Stimulated activated CD8-positive, alpha-beta memory T cell treated with anti-CD3 and anti-CD28 coated beads, Interleukin-7, amount 100 ng/mL, for 4 hours (primary cell): ENCODE measurements at regions not wholly inside any gene's neighbourhood (a gene's known extent, or its start where the extent isn't known, plus 50 kb on each side); places are given as distances from the start of the nearest gene placed in this dataset.
"Not testable (repeated sequence)": the region's sequence is repeated elsewhere in the genome, so short reads cannot be mapped to it uniquely, and the experiment has no call there.

Source experiments
- DNase-seq, 2 donors: peaks; one replicate each; pipeline ENCODE4 v3.0.0-alpha.2; 2020; ENCODE audit warnings: low read depth in 2 of 2

DNA sequence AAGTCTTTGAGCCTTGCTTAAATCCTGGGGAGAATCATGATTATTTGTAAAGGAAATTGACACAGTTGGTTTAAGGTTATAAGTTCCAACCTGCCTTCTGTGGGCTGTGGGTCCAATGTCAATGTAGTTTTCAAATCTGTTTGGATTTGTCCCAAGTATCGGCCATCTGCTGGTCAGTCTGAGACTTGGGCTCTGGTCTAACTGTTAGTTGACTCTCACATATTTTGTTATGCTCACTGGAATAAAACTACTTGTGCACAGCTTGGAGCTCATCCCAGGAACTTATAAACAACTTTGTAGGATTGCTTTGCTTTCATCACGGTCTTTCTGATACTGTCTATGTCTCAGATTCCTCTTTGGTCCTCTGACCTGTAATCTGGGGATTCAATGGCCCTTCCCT is 1026.2 kb upstream of the ZEB2 start:
- no peak for DNase-seq

DNA sequence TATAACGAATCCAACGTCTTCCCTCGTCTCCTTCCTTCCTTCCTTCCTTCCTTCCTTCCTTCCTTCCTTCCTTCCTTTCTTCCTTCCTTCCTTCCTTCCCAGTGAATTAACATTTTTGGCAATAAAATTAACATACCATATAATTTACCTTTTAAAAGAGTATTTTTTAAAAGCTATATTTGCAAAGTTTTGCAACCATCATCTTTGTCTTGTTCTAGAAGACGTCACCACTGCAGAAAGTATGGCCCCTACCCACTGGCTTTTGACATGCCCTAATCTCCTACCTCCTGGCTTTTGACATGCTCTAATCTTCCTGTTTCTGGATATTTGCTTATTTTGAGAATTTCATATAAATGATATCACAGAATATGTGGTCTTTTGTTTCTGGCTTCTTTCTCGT is 1023.9 kb upstream of the ZEB2 start:
- no peak for DNase-seq

DNA sequence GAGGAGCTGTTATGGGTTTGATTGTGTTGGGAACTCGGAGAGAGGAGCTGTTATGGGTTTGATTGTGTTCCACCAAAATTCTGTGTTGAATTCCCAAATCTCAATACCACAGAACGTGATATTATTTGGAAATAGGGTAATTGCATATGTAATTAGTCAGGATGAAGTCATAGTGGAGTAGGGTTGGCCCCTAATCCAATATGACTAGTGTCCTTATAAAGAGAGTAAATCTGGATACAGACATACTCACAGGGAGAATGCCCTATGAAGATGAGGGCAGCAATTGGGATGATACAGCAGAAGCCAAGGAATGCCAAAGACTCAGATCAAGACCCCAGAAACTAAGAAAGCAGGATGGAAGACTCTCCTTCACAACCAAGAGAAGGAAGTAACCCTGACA is 1023.2 kb upstream of the ZEB2 start:
- no peak for DNase-seq

DNA sequence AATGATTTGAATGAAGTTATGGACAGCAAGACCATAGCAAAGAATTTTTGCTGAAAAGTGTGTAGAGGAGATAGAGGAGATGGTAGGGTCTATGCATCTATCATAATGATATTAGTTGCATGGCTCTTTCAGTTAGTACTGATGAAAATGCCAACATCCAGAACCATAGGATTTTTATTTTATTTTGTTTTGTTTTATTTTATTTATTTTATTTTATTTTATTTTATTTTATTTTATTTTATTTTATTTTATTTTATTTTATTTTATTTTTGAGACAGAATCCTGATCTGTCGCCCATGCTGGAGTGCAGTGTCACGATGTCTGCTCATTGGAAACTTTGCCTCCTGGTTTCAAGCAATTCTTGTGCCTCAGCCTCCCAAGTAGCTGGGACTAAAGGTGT is 1021.1 kb upstream of the ZEB2 start:
- no peak for DNase-seq

DNA sequence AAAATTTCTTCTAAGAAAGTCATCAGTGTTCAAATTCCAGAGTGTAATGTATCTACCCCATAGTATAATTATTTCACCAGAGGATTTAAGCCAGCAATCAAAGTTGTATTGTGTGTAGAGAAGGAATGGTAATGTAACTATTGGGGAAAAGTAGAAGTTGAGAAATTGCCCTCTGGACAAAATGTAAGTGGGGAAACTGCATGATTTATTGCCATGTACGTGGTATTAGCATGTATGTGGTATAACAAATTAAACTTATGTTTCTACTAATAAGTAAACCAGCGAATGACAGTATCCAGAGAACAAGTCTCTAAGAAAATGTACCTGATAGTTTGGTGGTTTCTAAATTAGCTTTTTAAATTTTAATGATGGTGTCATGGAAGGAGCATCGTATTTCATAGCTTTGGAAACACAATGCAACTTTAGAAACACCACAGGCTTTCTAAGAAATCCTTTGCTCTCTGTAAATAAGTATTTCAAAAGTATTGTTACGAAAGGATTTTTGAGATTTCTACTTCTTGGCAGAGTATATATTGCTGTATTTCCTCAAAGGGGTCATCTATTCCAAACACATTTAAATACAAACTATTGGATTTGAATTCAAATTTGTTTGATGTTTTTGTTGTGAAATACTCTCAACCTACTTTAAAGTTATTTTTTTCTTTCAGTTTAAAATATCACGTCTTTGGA is 1018.9 kb upstream of the ZEB2 start:
- no peak for DNase-seq

DNA sequence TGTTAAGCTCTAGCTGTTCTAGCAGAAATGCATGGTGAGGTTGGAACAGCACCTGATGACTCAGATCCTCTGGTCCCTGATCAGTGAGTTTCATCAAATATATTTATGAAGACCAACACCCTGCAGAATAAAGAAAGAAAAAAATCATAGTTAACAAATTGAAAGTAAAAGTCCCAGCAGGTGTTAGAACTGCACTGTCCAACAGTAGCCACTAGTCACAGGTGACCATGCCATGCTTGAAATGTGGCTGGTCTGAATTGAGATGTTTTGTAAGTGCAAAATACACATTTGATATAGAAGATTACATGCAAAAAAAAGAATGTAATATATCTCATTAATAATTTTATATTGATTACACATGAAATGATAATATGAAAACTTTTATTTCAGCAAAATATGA is 1010.7 kb upstream of the ZEB2 start:
- no peak for DNase-seq

DNA sequence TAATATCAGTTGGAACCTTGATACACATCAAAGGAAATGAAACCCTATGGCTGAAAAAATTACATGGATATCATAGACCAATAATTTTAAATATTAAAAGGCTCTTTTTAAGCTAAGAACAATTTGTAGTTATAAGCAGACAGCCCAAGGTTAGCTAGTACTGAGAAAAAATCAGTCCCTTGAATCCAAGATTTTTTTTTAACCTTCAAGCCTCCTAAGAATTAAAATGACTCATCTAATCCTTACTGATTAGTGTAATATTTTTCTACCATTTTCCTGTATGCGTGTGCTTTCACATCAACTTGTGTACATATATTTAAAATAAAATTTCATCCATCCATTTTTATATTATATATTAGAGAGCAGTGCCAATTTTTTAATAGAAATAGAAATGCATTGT is 1004.9 kb upstream of the ZEB2 start:
- no peak for DNase-seq

DNA sequence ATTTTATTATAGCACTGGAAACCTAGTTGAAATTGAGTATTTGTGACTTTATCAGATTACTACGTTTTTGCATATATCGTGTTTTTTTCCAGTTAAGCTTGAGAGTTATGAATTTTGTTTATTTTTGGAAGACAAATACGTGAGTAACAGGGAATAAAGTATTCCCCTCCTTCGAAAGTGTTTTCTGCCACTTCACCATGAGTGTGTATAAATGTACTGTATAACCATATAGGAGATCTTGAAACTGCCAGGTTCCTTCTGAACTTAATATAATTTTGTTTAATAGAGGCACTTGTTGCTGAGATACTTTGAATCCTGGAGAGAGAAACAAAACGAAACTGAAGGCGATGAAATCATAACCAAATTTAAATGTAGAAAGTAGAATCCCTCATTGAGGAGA is 1004.4 kb upstream of the ZEB2 start:
- no peak for DNase-seq

DNA sequence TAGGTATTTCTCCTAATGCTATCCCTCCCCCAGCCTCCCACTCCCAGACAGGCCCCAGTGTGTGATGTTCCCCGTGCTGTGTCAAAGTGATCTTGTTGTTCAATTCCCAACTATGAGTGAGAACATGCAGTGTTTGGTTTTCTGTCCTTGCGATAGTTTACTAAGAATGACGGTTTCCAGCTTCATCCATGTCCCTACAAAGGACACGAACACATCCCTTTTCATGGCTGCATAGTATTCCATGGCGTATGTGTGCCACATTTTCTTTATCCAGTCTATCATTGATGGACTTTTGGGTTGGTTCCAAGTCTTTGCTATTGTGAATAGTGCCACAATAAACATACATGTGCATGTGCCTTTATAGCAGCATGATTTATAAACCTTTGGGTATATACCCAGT is 999.3 kb upstream of the ZEB2 start:
- DNase-seq = not testable (repeated sequence)

DNA sequence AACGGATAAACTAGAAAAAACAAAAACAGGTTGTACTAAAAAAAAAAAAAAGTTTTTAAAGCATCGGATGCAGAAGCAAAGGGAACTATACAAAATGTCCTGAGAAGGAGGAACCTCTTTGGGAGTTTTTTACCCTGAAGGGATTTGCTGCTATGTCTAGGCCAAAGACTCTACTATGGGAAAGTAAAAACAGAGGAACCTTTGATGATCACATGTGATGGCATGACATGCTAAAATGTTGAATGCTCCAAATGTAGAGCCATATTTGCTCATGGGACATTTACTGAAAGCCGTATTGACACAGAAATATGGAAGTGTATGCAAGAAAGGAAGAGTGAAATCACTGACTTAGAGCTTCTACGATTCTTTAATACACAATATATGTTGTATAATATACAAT is 992.0 kb upstream of the ZEB2 start:
- DNase-seq = no peak

DNA sequence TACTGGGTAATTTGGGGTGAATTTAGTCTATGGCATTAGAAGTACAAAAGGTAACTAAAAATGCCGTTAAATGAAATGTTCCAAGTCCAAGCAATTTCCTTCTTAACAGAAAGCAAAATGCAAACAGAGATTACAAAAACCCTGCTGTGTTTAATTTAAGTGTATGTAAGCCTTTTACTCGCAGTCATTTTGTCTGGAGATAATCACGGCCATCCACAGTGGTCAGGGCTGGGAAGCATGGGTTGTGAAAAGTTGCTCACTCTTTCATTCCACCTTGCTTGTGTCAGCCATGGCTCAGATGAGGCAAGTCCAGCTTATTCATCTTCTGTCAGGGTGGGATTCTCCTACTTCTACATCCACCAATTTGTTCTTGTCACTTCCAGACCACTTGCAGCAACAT is 983.6 kb upstream of the ZEB2 start:
- no peak for DNase-seq

DNA sequence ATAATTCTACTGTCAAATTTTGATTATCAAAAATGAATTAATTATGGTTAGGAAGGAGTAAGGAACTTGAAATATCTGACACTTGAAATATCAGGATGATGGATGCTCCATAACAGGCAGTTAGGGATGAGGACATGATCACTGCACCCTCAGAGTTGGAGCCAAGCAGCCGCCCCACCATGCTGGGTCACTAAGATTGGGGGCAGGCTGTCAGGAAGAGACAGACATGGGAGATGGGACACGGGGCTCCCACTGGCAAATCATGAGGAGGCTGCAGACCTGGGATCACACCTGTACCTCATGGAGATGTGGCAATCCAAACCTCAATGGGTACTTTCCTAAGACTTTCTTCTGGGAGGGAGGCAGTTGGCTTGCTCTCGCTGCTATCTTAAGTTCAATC is 982.0 kb upstream of the ZEB2 start:
- no peak for DNase-seq

DNA sequence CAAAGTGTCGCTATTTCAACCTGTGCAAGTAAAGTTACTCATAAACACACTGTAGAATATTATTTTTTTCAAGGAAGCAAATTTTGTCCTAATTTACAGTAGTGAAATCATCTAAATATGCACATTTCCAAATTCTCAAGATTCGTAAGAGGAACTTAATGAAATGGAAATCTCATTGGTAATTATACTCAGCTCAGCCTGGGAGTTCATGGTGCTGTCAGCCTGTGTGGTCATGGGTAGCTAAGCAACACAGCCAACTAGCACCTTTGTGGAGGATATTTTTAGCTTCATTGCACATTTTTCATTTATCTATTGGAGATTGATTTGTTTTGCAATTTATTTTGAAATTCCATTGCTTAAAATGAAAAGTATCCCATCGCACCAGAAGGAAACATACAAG is 975.7 kb upstream of the ZEB2 start:
- DNase-seq = no peak

DNA sequence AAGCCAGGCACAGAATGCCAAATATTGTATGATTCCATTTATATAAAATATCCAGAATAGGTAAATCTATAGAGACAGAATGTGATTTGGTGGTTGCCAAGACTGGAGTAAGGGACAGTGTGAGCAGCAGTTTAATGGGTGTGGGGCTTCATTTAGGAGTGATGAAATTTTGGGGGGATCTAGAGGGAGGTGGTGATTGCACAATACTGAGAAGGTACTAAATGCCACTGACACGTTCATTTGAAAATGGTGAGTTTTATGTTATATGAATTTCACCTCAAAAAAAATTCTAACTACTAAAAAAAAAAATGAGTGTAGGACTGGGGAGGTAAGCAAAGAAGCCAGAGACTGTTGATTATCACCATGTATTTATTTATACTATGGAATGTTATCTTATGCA is 974.5 kb upstream of the ZEB2 start:
- DNase-seq = no peak

DNA sequence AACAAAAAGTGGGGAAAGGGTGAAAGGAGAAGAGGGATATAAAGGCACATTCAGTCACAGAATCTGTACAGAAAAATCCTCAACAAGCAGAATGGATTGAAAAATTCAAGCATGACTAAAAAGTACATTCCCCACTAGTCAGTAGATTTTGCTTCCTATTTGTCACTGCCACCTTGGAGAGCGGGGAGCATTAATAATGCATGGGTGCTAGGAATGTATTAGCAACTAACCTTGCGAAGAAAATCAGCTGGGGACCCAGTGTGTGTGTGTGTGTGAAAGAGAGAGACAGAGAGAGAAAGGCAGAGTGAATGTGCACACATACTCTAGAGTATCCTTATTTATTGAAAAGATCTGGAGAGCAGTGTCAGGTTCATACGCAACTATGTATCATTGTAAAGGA is 968.7 kb upstream of the ZEB2 start:
- DNase-seq = no peak

DNA sequence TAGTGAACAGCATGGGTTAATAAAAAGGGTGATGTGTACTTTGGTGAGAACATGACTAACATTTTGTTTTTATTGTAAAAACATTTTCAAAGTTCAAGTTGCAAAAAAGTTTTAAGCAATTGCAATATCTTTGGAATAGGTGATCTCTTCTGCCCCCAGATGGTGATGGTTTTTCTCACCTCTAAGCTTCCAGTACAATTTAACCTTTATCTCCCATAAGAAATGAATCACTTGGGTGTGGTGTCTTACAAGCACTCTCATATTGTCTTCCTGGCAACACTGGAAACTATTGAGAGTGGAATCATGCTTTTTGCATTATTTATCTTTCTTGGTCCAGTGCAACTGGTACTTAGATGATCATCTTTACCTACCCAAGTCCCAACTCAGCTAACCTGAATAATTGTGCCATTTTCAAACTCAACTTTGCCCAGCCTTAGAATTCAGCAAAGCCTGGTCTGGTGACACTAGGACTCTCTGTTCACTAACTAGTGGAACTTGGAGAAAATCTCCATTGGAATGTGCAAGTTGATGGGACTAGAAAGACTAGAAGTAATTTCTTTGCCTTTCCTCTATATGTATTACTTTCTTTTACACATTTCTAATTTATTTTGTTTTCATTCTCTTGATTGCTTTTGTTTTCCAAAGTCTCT is 964.7 kb upstream of the ZEB2 start:
- DNase-seq = no peak

DNA sequence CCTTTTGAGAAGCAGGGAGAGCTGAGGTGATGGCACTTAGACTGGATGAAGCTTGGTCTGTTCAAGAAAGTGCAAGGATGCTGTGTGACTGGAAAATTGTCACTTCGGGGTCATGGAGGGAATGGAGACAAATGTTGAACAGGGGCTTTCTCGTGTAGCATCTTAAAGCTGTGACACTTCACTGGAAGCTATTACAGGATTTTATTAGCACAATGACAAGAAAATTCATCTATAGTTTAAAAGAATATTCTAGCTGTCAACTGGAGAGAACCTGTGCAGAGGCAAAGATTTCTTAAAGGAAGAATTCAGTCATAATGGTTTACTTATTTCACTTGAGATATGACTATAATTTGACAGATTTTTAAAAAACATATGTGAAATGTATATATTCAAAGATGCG is 963.9 kb upstream of the ZEB2 start:
- no peak for DNase-seq

DNA sequence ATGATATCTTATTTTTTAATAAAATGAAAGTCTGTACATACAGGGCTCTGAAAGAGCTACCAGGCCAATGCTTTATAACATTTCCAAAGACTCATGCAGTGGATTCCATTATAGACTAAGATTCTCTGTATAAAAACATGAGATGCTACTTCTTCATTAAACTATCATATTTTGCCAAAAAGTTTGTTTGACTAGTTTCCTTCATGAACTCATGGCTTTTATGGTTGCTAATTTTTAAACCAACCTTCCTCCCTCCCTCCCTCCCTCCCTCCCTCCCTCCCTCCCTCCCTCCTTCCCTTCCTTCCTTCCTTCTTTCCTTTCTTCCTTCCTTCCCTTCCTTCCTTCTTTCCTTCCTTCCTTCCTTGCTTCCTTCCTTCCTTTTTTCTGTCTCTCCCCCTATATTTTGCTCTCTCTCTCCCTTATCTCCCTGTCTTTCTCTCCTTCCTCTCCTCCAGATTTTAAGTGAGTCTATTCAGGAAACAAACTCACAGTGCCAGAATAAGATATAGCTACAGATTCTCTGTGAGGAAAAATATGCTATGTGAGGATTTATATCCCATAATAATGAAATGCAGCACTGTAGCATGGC is 961.5 kb upstream of the ZEB2 start:
- no peak for DNase-seq

DNA sequence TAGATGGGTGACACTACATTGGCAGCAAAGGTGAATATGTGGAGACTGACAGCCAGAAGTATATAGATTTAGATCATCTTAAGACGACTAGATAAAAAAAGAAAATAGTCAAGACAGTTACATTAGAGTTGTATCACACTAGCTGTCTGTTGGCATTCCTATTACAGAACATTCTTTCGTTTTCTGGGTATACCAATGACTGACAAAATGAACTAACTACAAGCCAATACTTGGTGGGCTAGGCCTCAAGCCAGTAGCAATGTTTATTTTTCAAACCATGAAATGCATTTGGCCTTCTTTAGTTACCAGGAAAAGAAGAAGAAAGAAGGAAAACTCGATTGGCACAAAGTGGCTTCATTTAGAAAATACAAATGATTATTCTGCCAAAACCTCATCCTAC is 944.9 kb upstream of the ZEB2 start:
- no peak for DNase-seq

DNA sequence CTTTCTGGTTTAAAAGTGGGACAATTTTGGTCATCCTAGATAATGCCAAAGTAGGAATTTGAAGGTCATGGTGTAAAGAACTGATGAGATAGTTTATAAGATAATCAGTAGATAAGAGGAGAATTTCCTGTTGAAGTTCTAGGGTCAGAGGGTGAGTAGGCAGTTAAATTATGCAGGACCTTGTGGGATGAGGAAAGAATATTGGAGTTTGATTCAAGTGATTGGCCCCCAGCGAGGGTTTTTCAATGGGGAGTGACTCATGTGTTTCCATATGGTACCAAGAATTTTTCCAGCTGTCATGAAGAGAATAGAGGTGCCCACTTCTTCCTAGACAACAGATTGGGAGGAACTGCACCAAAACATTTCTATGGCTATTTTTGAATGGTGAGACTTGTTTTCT is 940.2 kb upstream of the ZEB2 start:
- DNase-seq = no peak

DNA sequence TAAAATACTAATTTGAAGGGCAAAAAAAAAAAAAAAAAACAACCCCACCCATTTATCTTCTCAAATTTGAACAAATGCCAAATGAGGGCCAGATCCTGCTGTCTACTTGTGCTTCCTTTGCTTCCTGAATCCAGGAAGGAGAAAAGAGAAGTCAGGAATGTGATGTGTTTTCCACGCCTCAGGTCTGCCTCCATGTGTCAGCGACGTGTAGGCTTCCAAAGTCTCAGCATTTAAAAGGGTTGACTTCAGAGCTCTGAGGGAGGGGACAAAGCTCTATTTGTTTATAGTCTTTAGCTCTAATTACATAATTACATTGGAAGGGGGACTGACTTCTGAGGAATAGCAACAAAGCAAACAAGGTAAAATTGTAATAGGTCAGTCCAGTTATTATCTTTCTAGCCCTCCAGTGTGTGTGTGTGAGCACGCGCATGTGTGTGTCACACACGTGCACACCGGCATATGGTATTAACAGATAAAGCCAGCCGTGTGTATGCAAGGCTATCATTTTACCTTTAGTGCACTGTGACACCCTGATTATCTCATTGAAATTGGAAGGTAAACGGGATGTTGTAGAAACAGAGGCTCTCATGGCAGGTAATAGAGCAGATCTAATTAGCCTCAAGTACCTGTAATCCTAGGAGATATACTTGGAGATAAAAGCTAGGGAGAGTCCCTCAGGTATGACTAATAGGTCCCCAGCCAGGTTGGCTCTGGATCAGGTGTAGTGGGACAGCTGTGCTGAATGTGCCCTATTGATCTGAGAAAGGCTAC is 911.4 kb upstream of the ZEB2 start:
- no peak for DNase-seq

DNA sequence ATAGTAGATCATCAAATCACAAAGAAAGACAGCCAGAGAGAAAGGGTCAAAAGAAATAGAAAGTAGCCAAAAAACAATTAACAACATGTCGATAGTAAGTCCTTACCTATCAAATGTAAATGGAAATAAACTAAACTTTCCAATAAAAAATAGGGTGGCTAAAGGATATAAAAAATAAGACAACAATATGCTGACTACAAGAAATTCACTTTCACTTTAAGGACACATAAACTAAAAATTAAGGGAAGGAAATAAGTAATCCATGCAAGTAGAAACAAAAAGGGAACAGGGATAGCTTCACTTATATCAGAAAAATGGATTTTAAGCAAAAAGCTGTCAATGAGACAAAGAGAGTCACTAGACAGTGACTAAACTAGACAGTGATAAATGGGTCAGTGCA is 903.9 kb upstream of the ZEB2 start:
- DNase-seq = no peak

DNA sequence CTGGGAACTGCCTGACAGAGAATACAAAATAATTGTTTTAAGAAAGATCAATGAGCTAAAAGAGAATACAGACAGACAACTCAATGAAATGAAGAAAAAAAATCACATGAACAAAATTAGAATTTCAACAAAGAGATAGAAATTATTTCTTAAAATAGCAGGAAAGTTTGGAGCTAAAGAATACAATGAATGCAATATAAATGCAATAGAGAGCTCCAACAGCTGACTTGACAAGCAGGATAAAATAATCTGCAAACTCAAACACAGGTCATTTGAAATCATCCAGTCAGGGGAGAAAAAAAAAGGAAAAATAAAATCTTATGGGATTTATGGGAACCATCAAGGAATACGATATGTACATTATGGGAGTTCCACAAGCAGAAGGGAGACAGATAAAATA is 902.7 kb upstream of the ZEB2 start:
- no peak for DNase-seq
